Kidney (tissue), 13 donors: ENCODE measurements at regions not wholly inside any gene's neighbourhood (a gene's known extent, or its start where the extent isn't known, plus 50 kb on each side); places are given as distances from the start of the nearest gene placed in this dataset.

Source experiments
- DNase-seq, 5 donors: peaks; one replicate each; pipeline ENCODE4 v3.0.0-alpha.2; 2013 to 2020
- FAIRE-seq: peaks from 2 replicates; lab custom pipeline; 2012; peaks lifted over from hg19 to GRCh38; lab: Jason Lieb, UNC
- H3K27ac ChIP-seq, 2 donors: one replicate each; pipeline ENCODE4 v1.7.0; 2013; ENCODE audit warnings: low read depth in 2 of 2, low read length in 2 of 2, inconsistent platforms in 1 of 2
- H3K27me3 ChIP-seq: one replicate; pipeline ENCODE4 v1.7.1; 2013; ENCODE audit warnings: low read length, inconsistent platforms; ENCODE audit not compliant: control insufficient read depth, insufficient read depth
- H3K36me3 ChIP-seq, 3 donors: one replicate each; pipeline versions ENCODE4 v1.7.0 to v1.7.1; 2013; ENCODE audit warnings: low read length in 3 of 3, control low read depth in 1 of 3, inconsistent platforms in 1 of 3; ENCODE audit not compliant: insufficient read depth in 3 of 3, control insufficient read depth in 2 of 3
- H3K4me1 ChIP-seq, 3 donors: one replicate each; pipeline versions ENCODE4 v1.7.0 to v1.7.1; 2013; ENCODE audit warnings: low read length in 3 of 3, inconsistent platforms in 1 of 3, low read depth in 1 of 3; ENCODE audit not compliant: control insufficient read depth in 2 of 3, insufficient read depth in 2 of 3
- H3K4me3 ChIP-seq, 3 donors: one replicate each; pipeline versions ENCODE4 v1.7.0 to v1.8.1; 2013; ENCODE audit warnings: low read length in 3 of 3, control low read depth in 1 of 3, inconsistent platforms in 1 of 3
- H3K9ac ChIP-seq, 3 donors: one replicate each; pipeline versions ENCODE4 v1.7.0 to v1.7.1; 2013; ENCODE audit warnings: low read length in 3 of 3, control low read depth in 1 of 3, inconsistent platforms in 1 of 3
- H3K9me3 ChIP-seq, 3 donors: one replicate each; pipeline versions ENCODE4 v1.7.0 to v1.7.1; 2013; ENCODE audit warnings: low read length in 3 of 3, control low read depth in 1 of 3, inconsistent platforms in 1 of 3; ENCODE audit not compliant: control insufficient read depth in 2 of 3, insufficient read depth in 1 of 3
- CTCF ChIP-seq: IDR thresholded peaks from 3 replicates; pipeline ENCODE4 v1.5.1; 2012; ENCODE audit warnings: mild to moderate bottlenecking, moderate library complexity, borderline replicate concordance; ENCODE audit not compliant: insufficient read depth; ENCODE audit errors: extremely low read depth
- intact Hi-C: fragments of 100-400 bp; cut with DNase I; formaldehyde crosslinking; loops from one replicate; pipeline ENCODE4 v1.11.1; 2022
- donor health status: control.
- donor health status: control.
- donor health status: control.
- donor health status: control.
- donor health status: control.
- donor health status: DM: yes; HTN: yes; CAD: no.
- donor health status: Normal renal cell carcinoma (clear cell type).

- FAIRE-seq (no peak), DNase-seq (no peak)
- Histone ChIP-seq H3K4me1 (no peaks in the 10 kb centered on the region), H3K27me3 (no peaks in the 10 kb centered on the region), H3K9ac (no peak overlapping the region), H3K36me3 (no peaks in the 10 kb centered on the region), H3K9me3 (no peaks in the 10 kb centered on the region), H3K4me3 (no peak overlapping the region), H3K27ac (no peak overlapping the region)
- intact Hi-C loops, result no loop called here
- no peak for TF ChIP-seq CTCF
These were observed 394.0 kb upstream of the FZD8 start for GRCh38 chr10:36036137-36036536.

- no peak overlapping the region for H3K4me3 ChIP-seq
- no peaks in the 10 kb centered on the region for H3K9me3 ChIP-seq
- no peaks in the 10 kb centered on the region for H3K4me1 ChIP-seq
- H3K27me3 ChIP-seq, result no peaks in the 10 kb centered on the region
- intact Hi-C loops, result no loop called here
- no peaks in the 10 kb centered on the region for H3K36me3 ChIP-seq
- H3K9ac ChIP-seq, result no peak overlapping the region
- TF ChIP-seq CTCF, result no peak
- no peak overlapping the region for H3K27ac ChIP-seq
- no peak for FAIRE-seq
- no peak for DNase-seq
These were observed 391.7 kb upstream of the FZD8 start for GRCh38 chr10:36033808-36034207.

- intact Hi-C loops, result no loop called here
These were observed 388.4 kb upstream of the FZD8 start for GRCh38 chr10:36030516-36030915.

More at GRCh38 chr10:36030516-36030915, 388.4 kb upstream of the FZD8 start:
- no peaks in the 10 kb centered on the region for H3K36me3 ChIP-seq
- no peaks in the 10 kb centered on the region for H3K9me3 ChIP-seq
- no peak overlapping the region for H3K9ac ChIP-seq
- no peak for FAIRE-seq
- no peak for TF ChIP-seq CTCF
- no peaks in the 10 kb centered on the region for H3K4me1 ChIP-seq
- no peak overlapping the region for H3K27ac ChIP-seq
- H3K4me3 ChIP-seq, result no peak overlapping the region
- H3K27me3 ChIP-seq, result no peaks in the 10 kb centered on the region
- DNase-seq, result no peak
